Spleen (tissue), 7 donors: ENCODE measurements at regions not wholly inside any gene's neighbourhood (a gene's known extent, or its start where the extent isn't known, plus 50 kb on each side); places are given as distances from the start of the nearest gene placed in this dataset.

Experiments used
- CTCF ChIP-seq, 11 experiments: fragments of 200-600 bp in 7 of 11; fragments of 450-650 bp in 4 of 11; sonication (generic) in 4 of 11; IDR thresholded peaks in 8 of 11; conservative IDR thresholded peaks in 3 of 11; 1 replicate in 7 of 11; 2 replicates in 4 of 11; pipeline versions ENCODE4 v1.4.0 to v1.8.0; 2016 to 2021; ENCODE audit warnings: antibody characterized with exemption in 11 of 11, inconsistent platforms in 4 of 11, mild to moderate bottlenecking in 1 of 11
- POLR2A ChIP-seq, 3 donors: fragments of 450-650 bp; IDR thresholded peaks; one replicate each; pipeline ENCODE4 v1.5.1; 2017; ENCODE audit warnings: antibody characterized with exemption in 3 of 3, mild to moderate bottlenecking in 1 of 3
- POLR2AphosphoS5 ChIP-seq, 3 donors: sonication (generic); formaldehyde crosslinking; IDR thresholded peaks; one replicate each; pipeline ENCODE4 v1.5.1; 2017; ENCODE audit warnings: antibody characterized with exemption in 3 of 3
- donor health status: DM: no; HTN: no; CAD: no; lungs with moderate emphysema.
- donor health status: DM: no; HTN: no; CAD: no.
- donor health status: DM: no; HTN: no; CAD: no.

- TF ChIP-seq CTCF (IDR thresholded peaks at IDR 0.05 in 8 of 11, conservative IDR thresholded peaks at IDR 0.05 in 3 of 11) (no peak), POLR2AphosphoS5 (IDR thresholded peaks at IDR 0.05) (no peak), POLR2A (IDR thresholded peaks at IDR 0.05) (no peak)
Observed at GRCh38 chr6:92243315-92243714, 1176.0 kb downstream of the EPHA7 start.
